ACC112 (cell line): ENCODE measurements at regions not wholly inside any gene's neighbourhood (a gene's known extent, or its start where the extent isn't known, plus 50 kb on each side); places are given as distances from the start of the nearest gene placed in this dataset.
"Not testable (repeated sequence)": the region's sequence is repeated elsewhere in the genome, so short reads cannot be mapped to it uniquely, and the experiment has no call there.

ENCODE experiments used
- H2AFZ ChIP-seq: fragments of 200-600 bp; sonication (generic); one replicate; pipeline ENCODE4 v1.6.0; 2017; ENCODE audit warnings: antibody characterized with exemption, low read length; ENCODE audit not compliant: unreplicated experiment
- H3K27ac ChIP-seq: fragments of 200-600 bp; sonication (generic); 2 replicates; pipeline ENCODE4 v1.5.1; 2014; ENCODE audit warnings: low read depth, mild to moderate bottlenecking, antibody characterized with exemption, low read length, moderate library complexity
- H3K27me3 ChIP-seq: fragments of 200-600 bp; sonication (generic); 2 replicates; pipeline ENCODE4 v1.6.1; 2014; ENCODE audit warnings: mild to moderate bottlenecking, antibody characterized with exemption, low read length, moderate library complexity, mixed read lengths; ENCODE audit not compliant: insufficient read depth
- H3K36me3 ChIP-seq: fragments of 200-600 bp; sonication (generic); 2 replicates; pipeline ENCODE4 v1.6.1; 2016; ENCODE audit warnings: mild to moderate bottlenecking, antibody characterized with exemption, low read length, moderate library complexity, mixed read lengths; ENCODE audit not compliant: insufficient read depth
- H3K4me1 ChIP-seq: fragments of 200-600 bp; sonication (generic); one replicate; pipeline ENCODE4 v1.6.1; 2016; ENCODE audit warnings: low read length, mixed read lengths; ENCODE audit not compliant: insufficient read depth, unreplicated experiment, control insufficient read depth
- H3K4me3 ChIP-seq: fragments of 200-600 bp; sonication (generic); 2 replicates; pipeline ENCODE4 v1.5.1; 2014; ENCODE audit warnings: mild to moderate bottlenecking, low read depth, low read length
- H3K79me2 ChIP-seq: fragments of 200-600 bp; sonication (generic); one replicate; pipeline ENCODE4 v1.6.0; 2016; ENCODE audit warnings: low read length; ENCODE audit not compliant: control insufficient read depth, unreplicated experiment, insufficient read depth

DNA sequence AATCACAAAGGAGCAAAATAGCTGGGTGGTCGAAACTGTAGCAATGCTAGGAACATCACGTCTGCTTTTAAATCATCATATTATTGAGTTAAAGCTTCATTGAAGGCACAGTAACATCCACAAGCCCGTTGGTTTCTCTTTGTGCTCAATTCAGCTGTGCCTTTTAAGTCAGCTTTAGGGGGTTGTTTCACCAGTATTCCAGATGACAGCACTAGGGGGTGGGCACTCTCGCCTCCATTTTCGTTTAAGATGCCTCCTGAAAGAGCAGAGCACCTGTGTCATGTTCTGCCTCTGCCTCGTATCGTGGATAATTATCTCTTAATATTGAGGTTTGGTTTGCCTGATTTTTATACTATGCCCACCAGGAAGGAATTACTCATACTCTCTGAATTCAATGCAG lies 139.8 kb upstream of the PTBP2 start:
- no peaks in the 10 kb centered on the region for H3K36me3 ChIP-seq
- no peak overlapping the region for H3K27ac ChIP-seq

DNA sequence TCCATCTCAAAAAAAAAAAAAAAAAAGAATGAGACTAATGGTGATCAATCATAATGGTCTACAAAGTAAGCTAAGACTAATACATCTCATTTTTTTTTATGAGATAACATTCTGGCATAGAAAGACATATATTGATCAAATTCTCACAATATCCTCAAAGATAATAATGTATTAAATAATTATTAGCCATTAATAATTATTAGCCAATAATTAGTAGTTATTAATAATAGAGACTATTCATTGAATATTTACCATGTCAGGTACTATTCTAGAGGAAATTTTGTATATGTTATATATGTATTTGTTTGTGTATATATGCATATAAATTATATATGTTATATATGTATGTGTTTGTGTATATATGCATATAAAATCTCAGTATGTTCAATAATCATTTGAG lies 137.7 kb upstream of the PTBP2 start:
- H3K27me3 ChIP-seq, result no peaks in the 10 kb centered on the region
- no peak overlapping the region for H3K27ac ChIP-seq
- H3K79me2 ChIP-seq, result no peaks in the 10 kb centered on the region
- H3K4me1 ChIP-seq, result no peaks in the 10 kb centered on the region
- H2AFZ ChIP-seq, result no peak overlapping the region
- H3K4me3 ChIP-seq, result no peak overlapping the region
- H3K36me3 ChIP-seq, result no peaks in the 10 kb centered on the region

More for the DNA sequence above, 139.8 kb upstream of the PTBP2 start:
- Histone ChIP-seq H3K4me1 (no peaks in the 10 kb centered on the region), H3K27me3 (no peaks in the 10 kb centered on the region), H3K4me3 (no peak overlapping the region), H3K79me2 (no peaks in the 10 kb centered on the region), H2AFZ (no peak overlapping the region)

DNA sequence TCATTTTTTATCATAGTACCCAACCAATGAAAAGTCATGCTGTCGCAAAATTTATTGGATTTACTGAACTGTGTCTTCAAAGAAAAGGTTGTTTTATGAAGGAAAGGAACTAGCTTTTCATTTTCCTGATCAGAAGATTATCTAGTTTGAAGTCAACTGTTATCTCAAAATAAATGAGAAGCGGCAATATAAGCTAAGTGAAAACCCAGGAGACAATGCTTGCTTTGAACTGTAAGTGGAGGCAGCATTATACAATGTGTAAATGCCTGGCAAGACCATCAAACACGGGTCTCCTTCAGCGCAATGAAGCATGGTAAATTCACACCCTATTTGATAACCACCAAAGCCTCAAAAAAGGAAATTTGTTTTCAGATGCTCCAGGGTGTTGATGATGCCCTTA lies 134.4 kb upstream of the PTBP2 start:
- H2AFZ ChIP-seq, result no peak overlapping the region
- H3K36me3 ChIP-seq, result no peaks in the 10 kb centered on the region
- no peaks in the 10 kb centered on the region for H3K79me2 ChIP-seq
- H3K4me1 ChIP-seq, result no peaks in the 10 kb centered on the region
- no peaks in the 10 kb centered on the region for H3K27me3 ChIP-seq
- no peak overlapping the region for H3K4me3 ChIP-seq
- H3K27ac ChIP-seq, result no peak overlapping the region

DNA sequence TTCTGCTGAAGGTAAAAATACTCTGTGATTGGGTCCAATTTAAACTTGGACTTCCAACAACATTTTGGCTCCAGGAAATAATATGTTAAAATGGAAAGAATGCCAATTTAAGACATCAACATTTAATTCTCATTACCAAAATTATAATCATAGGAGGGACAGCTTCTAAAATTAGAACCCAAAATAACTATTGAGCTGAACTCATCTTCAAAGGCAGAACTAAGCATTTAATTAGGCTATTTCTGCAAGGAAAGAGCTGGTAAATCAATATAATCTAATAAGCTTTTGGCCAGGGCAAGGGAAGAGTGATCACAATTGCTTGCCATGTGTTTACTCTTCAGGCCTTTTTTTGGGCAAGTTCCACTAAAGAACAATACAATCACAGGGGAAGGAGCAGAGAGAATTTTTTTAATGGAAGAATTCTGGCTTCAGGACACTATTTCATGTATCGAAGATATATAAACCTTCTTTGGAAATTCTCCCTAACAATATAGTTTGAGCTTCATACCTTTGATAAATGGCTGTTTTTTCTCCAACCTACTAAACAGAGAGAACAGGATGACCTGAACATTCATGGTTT lies 133.1 kb upstream of the PTBP2 start:
- no peak overlapping the region for H3K27ac ChIP-seq
- H3K4me1 ChIP-seq, result no peaks in the 10 kb centered on the region
- no peak overlapping the region for H2AFZ ChIP-seq
- no peaks in the 10 kb centered on the region for H3K79me2 ChIP-seq
- no peaks in the 10 kb centered on the region for H3K36me3 ChIP-seq
- H3K27me3 ChIP-seq, result no peaks in the 10 kb centered on the region
- H3K4me3 ChIP-seq, result no peak overlapping the region

DNA sequence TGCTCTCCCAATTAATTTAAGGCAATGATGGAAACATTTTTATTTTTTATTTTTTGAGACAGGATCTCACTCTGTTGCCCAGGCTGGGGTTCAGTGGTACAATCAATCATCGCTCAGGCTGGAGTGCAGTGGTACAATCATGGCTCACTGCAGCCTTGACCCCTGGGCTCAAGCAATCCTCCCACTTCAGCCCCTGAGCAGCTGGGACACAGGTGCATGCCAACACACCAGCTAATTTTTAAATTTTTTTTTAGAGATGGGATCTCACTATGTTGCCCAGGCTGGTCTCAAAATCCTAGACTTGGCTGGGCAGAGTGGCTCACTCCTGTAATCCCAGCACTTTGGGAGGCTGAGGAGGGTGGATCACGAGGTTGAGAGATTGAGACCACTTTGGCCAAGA lies 126.1 kb upstream of the PTBP2 start:
- not testable (repeated sequence) for H3K36me3 ChIP-seq, H3K27me3 ChIP-seq, H2AFZ ChIP-seq, H3K4me3 ChIP-seq, H3K79me2 ChIP-seq, H3K27ac ChIP-seq, H3K4me1 ChIP-seq

DNA sequence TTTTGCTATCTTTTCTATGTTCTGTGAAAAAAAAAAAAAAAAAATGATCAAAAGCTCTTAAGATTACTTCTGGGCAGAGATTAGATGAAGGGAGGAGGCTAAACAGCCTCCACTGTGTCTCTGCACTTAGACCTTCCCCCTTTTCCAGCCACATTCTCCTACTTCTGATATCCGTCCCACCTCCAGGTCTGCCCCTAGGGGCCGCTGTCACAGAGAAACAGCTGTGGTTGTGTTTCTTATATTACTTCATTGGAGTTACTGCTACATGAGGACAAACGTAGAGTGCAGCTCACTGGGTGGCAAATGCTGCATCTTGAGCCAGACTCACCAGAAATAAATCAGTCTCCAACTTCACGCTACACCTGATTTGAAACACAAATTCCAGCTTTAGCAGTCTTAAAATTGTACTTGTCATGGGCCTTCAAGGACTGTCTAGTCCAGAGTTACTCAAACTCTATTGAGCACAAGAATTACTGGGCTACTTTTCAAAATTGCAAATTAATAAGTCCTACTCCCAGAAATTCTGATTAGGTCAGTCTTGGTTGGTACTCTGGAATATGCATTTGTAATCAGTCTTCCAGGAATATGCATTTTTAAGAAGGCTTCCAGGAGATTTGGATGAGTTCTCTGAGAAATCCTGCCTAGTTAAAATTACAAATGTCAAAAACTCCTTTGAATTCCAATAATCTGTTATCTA lies 125.2 kb upstream of the PTBP2 start:
- H3K4me3 ChIP-seq, result no peak overlapping the region
- no peaks in the 10 kb centered on the region for H3K36me3 ChIP-seq
- no peaks in the 10 kb centered on the region for H3K27me3 ChIP-seq
- H3K79me2 ChIP-seq, result no peaks in the 10 kb centered on the region
- no peak overlapping the region for H3K27ac ChIP-seq
- no peaks in the 10 kb centered on the region for H3K4me1 ChIP-seq
- H2AFZ ChIP-seq, result no peak overlapping the region

DNA sequence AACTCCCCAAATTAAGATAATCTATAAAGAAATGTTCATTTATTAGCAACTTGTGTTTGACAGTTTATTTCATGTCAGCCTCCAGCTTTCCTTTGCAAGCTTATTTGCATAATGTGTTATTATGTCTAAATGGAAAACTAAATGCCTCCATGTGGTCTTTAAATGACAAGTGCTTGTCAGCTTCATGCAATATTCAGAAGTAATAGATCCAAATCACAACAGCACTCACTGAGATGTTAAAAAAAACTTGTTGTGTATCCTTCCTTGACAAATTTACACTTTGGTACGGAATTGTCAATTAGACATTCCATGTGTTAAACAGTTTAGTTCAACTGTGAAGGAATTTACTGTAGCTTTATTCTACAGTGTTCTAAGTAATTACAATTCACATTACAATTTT lies 124.4 kb upstream of the PTBP2 start:
- H3K79me2 ChIP-seq, result no peaks in the 10 kb centered on the region
- no peak overlapping the region for H3K4me3 ChIP-seq
- no peak overlapping the region for H3K27ac ChIP-seq
- H2AFZ ChIP-seq, result no peak overlapping the region
- H3K4me1 ChIP-seq, result no peaks in the 10 kb centered on the region
- H3K36me3 ChIP-seq, result no peaks in the 10 kb centered on the region
- no peaks in the 10 kb centered on the region for H3K27me3 ChIP-seq

DNA sequence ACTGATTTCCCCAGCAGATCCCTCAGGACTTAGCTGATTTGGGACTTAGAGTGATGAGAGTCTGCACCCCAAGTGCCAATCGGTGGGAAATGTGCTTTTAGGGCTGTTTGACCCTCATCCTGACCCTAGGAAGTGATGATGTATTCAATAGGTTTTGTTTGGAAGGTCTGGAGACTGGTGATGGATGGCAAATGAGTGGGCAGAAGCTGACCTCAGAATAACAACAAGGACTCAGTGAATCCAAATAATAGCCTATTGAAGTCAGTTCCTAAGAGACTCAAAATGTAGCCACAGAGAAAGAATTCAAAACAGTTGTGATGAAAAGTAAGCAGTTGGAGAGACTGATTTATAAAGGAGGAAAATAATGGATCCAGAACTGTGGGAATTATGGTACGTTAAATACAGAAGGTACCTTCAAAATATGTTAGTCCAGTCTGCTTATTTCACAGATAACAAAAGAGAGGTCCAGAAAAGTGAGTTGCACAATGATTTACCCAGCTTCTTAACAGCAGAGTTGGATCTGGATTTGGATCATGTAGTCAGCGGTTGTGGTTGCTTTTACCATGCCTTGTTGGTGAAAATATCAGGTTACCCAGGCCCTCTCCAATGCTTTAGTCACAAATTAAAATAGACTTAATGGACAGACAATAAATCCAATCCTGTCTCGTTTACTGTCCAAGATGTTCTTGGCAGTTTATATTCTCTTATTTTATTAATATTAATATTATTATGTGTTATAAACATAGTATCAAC lies 123.0 kb upstream of the PTBP2 start:
- H3K4me1 ChIP-seq, result no peaks in the 10 kb centered on the region
- no peak overlapping the region for H3K4me3 ChIP-seq
- H2AFZ ChIP-seq, result no peak overlapping the region

DNA sequence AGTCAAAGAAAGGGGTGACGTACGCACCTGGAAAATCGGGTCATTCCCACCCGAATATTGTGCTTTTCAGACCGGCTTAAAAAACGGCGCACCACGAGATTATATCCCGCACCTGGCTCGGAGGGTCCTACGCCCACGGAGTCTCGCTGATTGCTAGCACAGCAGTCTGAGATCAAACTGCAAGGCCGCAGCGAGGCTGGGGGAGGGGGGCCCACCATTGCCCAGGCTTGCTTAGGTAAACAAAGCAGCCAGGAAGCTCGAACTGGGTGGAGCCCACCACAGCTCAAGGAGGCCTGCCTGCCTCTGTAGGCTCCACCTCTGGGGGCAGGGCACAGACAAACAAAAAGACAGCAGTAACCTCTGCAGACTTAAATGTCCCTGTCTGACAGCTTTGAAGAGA lies 117.0 kb upstream of the PTBP2 start:
- H3K27ac ChIP-seq, H3K4me1 ChIP-seq, H2AFZ ChIP-seq, H3K4me3 ChIP-seq, H3K36me3 ChIP-seq, H3K27me3 ChIP-seq, H3K79me2 ChIP-seq: not testable (repeated sequence)

More for the DNA sequence above, 123.0 kb upstream of the PTBP2 start:
- Histone ChIP-seq H3K27ac (no peak overlapping the region), H3K27me3 (no peaks in the 10 kb centered on the region), H3K36me3 (no peaks in the 10 kb centered on the region), H3K79me2 (no peaks in the 10 kb centered on the region)

DNA sequence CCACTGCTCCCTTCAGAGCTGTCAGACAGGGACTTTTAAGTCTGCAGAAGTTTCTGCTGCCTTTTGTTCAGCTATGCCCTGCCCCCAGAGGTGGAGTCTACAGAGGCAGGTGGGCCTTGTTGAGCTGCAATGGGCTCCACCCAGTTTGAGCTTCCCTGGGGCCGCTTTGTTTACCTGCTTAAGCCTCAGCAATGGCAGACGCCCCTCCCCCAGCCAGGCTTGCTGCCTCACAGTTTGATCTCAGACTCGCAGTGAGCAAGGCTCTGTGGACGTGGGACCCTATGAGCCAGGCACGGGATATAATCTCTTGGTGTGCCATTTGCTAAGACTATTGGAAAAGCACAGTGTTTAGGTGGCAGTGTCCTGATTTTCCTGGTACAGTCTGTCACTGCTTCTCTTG lies 104.2 kb upstream of the PTBP2 start:
- not testable (repeated sequence) for H3K27me3 ChIP-seq, H3K4me1 ChIP-seq, H2AFZ ChIP-seq, H3K4me3 ChIP-seq, H3K27ac ChIP-seq, H3K79me2 ChIP-seq, H3K36me3 ChIP-seq
